Pancreas (tissue), 10 donors: ENCODE measurements at regions not wholly inside any gene's neighbourhood (a gene's known extent, or its start where the extent isn't known, plus 50 kb on each side); places are given as distances from the start of the nearest gene placed in this dataset.

Source experiments
- ATAC-seq, 4 donors: fragments of 200-7000 bp; cut with Tn5 transposase; one replicate each; pipeline versions ENCODE4 v1.8.0 to v1.9.1; 2020; ENCODE audit warnings: mild to moderate bottlenecking in 4 of 4, moderate library complexity in 4 of 4
- DNase-seq, 6 donors: peaks; one replicate each; pipeline ENCODE4 v3.0.0-alpha.2; 2020
- FAIRE-seq: peaks from 2 replicates; lab custom pipeline; 2012; peaks lifted over from hg19 to GRCh38; lab: Jason Lieb, UNC
- H3K27ac ChIP-seq, 4 donors: fragments of 200-600 bp; sonication (generic); 1 replicate in 3 of 4; 2 replicates in 1 of 4; pipeline versions ENCODE4 v1.5.0 to v1.8.0; 2020
- H3K27me3 ChIP-seq, 4 donors: fragments of 200-600 bp; one replicate each; pipeline ENCODE4 v1.8.0; 2021
- H3K36me3 ChIP-seq, 3 donors: fragments of 200-600 bp; sonication (generic) in 1 of 3; one replicate each; pipeline versions ENCODE4 v1.5.0 to v1.8.0; 2020 to 2021
- H3K4me1 ChIP-seq, 3 donors: fragments of 200-600 bp; one replicate each; pipeline ENCODE4 v1.8.0; 2021
- H3K4me3 ChIP-seq, 4 donors: fragments of 200-600 bp; sonication (generic) in 2 of 4; one replicate each; pipeline versions ENCODE4 v1.5.0 to v1.8.0; 2020 to 2021
- H3K9me3 ChIP-seq, 4 donors: fragments of 200-600 bp; one replicate each; pipeline ENCODE4 v1.8.0; 2021
- WGBS, 2 donors: extraction: QIAGEN DNeasy Blood & Tissue Kit; methylation state at CpG; one replicate each; pipeline ENCODE4 v1.1.7; 2013; 5-methylcytosine and 5-hydroxymethylcytosine counted together
- intact Hi-C, 3 donors: fragments of 100-400 bp; cut with DNase I; formaldehyde crosslinking; loops; one replicate each; pipeline versions ENCODE4 v1.11.1 to v1.14.2; 2022
- TF ChIP-seq, protein P1 (sequence below), 4 donors: fragments of 200-600 bp; sonication (generic) in 3 of 4; IDR thresholded peaks; one replicate each; pipeline versions ENCODE4 v1.5.0 to v1.8.0; 2021; ENCODE audit warnings: antibody characterized with exemption in 4 of 4
- donor health status: healthy with polysubstance abuse.
- donor health status: DM: no; HTN: no; CAD: no; lungs with moderate emphysema.
- donor health status: DM: no; HTN: no; CAD: no.
- donor health status: control.
- donor health status: control.
- donor health status: Bipolar disorder and iron deficiency.
- donor health status: DM: yes; HTN: yes; CAD: no.
- donor health status: DM: no; HTN: no; CAD: no.
- donor health status: DM: no; HTN: no; CAD: no.
- donor health status: DM: yes; HTN: yes; CAD: no.

DNA sequence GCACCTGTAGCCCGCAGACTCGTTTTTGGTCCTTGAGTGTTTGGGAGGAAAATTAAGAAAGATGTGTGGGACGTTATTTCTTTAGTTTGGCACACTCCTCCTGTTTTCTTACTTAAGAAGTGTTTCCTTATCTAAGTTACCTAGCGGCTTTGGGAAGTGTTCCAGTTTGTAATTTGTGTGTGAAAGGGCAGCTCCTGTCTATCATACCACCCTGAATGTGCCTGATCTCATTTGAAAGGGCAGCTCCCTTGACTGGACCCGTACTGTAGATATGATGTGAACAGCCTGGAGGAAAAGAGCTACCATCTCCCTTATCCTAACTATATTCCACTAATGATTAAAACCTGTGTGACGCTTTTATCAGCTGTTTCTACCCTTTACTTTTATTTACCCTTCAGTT is 314.3 kb downstream of the CHRM3 start:
- WGBS, 2 donors, result 32 to 39% methylated on average over 6 of the region's 6 CpGs
- DNase-seq (no peak), ATAC-seq (peak; percentile 40 to 74 (median 56)), FAIRE-seq (no peak)
- TF ChIP-seq, protein P1, sequence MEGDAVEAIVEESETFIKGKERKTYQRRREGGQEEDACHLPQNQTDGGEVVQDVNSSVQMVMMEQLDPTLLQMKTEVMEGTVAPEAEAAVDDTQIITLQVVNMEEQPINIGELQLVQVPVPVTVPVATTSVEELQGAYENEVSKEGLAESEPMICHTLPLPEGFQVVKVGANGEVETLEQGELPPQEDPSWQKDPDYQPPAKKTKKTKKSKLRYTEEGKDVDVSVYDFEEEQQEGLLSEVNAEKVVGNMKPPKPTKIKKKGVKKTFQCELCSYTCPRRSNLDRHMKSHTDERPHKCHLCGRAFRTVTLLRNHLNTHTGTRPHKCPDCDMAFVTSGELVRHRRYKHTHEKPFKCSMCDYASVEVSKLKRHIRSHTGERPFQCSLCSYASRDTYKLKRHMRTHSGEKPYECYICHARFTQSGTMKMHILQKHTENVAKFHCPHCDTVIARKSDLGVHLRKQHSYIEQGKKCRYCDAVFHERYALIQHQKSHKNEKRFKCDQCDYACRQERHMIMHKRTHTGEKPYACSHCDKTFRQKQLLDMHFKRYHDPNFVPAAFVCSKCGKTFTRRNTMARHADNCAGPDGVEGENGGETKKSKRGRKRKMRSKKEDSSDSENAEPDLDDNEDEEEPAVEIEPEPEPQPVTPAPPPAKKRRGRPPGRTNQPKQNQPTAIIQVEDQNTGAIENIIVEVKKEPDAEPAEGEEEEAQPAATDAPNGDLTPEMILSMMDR (IDR thresholded peaks at IDR 0.05), result no peak
- Histone ChIP-seq H3K27ac (no peak overlapping the region), H3K27me3 (no peaks in the 10 kb centered on the region), H3K36me3 (no peaks in the 10 kb centered on the region), H3K4me3 (no peak overlapping the region), H3K9me3 (no peaks in the 10 kb centered on the region), H3K4me1 (no peaks in the 10 kb centered on the region)
- intact Hi-C loops, result no loop called here

DNA sequence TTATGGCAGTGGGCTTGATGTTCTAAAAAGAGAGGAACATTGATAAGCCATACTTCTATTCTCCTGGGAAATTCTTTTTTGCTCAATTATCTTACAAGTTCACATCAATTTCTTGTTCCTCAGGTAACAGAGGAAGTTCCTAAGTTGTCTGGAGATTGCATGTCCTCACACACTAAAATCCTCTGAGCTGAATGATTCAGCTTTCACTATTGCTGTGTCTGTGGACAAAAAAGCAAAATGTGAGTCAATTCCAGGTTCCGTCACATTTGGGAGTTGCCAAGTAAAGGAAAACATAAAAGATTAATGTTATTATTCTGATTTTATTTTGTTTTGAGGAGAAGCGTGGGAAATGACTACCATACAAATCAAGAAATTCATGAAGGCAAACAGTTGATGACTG is 316.7 kb downstream of the CHRM3 start:
- H3K27me3 ChIP-seq, result no peaks in the 10 kb centered on the region
- no peak overlapping the region for H3K4me3 ChIP-seq
- WGBS, 2 donors, result 92 to 93% methylated on average over 2 of the region's 2 CpGs
- H3K4me1 ChIP-seq, result no peaks in the 10 kb centered on the region
- H3K36me3 ChIP-seq, result no peaks in the 10 kb centered on the region
- FAIRE-seq, result no peak
- no peak for ATAC-seq
- no peaks in the 10 kb centered on the region for H3K9me3 ChIP-seq
- intact Hi-C loops, result no loop called here
- TF ChIP-seq, protein P1 (IDR thresholded peaks at IDR 0.05), result no peak
- no peak for DNase-seq
- H3K27ac ChIP-seq, result no peak overlapping the region

DNA sequence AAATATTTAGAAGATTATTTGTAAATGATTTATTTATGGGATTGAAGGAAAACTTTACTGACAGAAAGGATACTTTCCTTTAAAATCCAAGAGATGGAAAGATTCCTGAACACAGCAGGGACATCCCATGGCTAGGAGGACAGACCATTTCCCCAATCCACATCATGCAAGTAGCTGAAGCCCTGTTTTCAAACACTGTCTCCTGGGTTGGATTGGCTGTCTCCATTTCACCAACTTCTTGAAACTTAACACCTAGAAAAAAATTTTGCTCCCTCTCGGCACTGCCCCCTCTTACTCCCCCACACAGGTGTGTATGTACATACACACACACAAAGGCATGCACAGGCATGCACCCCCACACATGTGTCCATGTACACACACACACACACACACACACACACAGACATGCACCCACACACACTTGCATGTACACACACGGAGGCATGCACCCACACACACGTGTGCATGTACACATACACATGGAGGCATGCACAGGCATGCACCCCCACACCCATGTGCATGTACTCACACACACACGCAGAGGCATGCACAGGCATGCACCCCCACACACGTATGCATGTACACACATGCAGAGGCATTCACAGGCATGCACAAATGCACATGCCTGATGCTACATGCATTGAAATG is 320.0 kb downstream of the CHRM3 start:
- Histone ChIP-seq H3K9me3 (no peaks in the 10 kb centered on the region), H3K4me3 (no peak overlapping the region), H3K27me3 (no peaks in the 10 kb centered on the region), H3K36me3 (no peaks in the 10 kb centered on the region), H3K4me1 (no peaks in the 10 kb centered on the region), H3K27ac (no peak overlapping the region)
- FAIRE-seq (no peak), DNase-seq (no peak), ATAC-seq (no peak)
- TF ChIP-seq, protein P1 (IDR thresholded peaks at IDR 0.05), result no peak
- intact Hi-C loops, result no loop called here
- WGBS, 2 donors, result 78 to 83% methylated on average over 5 of the region's 5 CpGs

DNA sequence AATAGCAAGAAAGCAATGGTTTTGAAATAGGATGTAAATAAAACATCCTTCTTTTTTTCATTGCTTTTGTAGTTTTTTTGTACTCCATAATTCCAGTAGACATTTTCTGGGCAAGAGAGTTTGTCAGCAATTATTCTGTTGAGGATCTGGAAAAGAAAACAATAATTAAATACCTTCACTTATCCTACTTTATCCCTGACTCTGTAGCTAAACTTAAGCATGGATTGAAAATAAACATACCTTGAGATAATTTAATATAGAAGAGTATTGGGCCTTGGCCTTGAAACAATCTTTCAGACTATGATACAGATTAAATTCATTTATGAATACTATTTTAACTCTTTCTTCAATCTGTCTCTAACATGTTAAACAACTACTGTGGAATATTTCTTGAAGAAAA is 321.2 kb downstream of the CHRM3 start:
- DNase-seq, result no peak
- no peaks in the 10 kb centered on the region for H3K36me3 ChIP-seq
- H3K27ac ChIP-seq, result no peak overlapping the region
- H3K27me3 ChIP-seq, result no peaks in the 10 kb centered on the region
- no peak overlapping the region for H3K4me3 ChIP-seq
- no peak for FAIRE-seq
- ATAC-seq, result no peak
- no peaks in the 10 kb centered on the region for H3K9me3 ChIP-seq
- intact Hi-C loops, result no loop called here
- TF ChIP-seq, protein P1 (IDR thresholded peaks at IDR 0.05), result no peak
- no peaks in the 10 kb centered on the region for H3K4me1 ChIP-seq

DNA sequence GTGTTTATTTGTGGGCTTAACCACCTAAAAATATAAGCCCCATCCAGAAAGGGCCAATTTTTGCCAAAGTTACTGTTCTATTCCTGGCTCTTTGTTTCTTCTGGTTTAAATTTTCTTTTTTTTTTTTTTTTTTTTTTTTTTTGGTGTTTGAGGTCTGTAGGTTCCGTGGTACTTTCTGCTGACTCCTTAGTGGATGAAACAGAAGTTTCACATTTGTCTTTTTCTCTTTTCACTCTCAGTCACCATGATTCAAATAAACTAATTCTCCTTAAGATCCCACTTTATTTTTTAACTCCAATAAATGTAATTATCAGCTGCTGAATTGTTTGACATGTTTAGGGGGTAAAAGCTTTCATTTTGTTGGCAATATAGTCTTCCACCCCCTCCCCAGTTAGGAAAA is 322.3 kb downstream of the CHRM3 start:
- ATAC-seq, result no peak
- Histone ChIP-seq H3K4me3 (no peak overlapping the region), H3K27ac (no peak overlapping the region), H3K36me3 (no peaks in the 10 kb centered on the region), H3K27me3 (no peaks in the 10 kb centered on the region), H3K9me3 (no peaks in the 10 kb centered on the region), H3K4me1 (no peaks in the 10 kb centered on the region)
- 94 to 96% methylated on average over 1 of the region's 1 CpG for WGBS, 2 donors
- TF ChIP-seq, protein P1 (IDR thresholded peaks at IDR 0.05), result no peak
- no peak for FAIRE-seq
- intact Hi-C loops, result no loop called here
- no peak for DNase-seq
